ENCODE measurements at regions not wholly inside any gene's neighbourhood (a gene's known extent, or its start where the extent isn't known, plus 50 kb on each side); places are given as distances from the start of the nearest gene placed in this dataset.
A peak's percentile ranks its signal among the peaks of the same experiment; 100 is the strongest.
"Not testable (repeated sequence)": the region's sequence is repeated elsewhere in the genome, so short reads cannot be mapped to it uniquely, and the experiment has no call there.

GRCh38 chr6:133787122-133787521 is 101.8 kb upstream of the TCF21 start:
- peaks cover 10% of the 10 kb centered on the region for H3K27me3 Mint-ChIP-seq
- H3K4me1 Mint-ChIP-seq = peaks cover 2% of the 10 kb centered on the region
- H3K36me3 Mint-ChIP-seq (ENCODE audit: low read depth) = no peaks in the 10 kb centered on the region
- H3K27ac Mint-ChIP-seq = no peak overlapping the region
- POLR2A ChIA-PET = no interaction called here
- CTCF ChIA-PET = no interaction called here
- H3K4me3 Mint-ChIP-seq = no peak overlapping the region
- DNase-seq (no peak), ATAC-seq (no peak)
- no peaks in the 10 kb centered on the region for H3K9me3 Mint-ChIP-seq (ENCODE audit: low read depth)
- intact Hi-C loops (cut with DNase I, micrococcal nuclease) = no loop called here

- intact Hi-C loops (cut with DNase I, micrococcal nuclease) = no loop called here
- Mint-ChIP-seq H3K4me3 (no peak overlapping the region), H3K27me3 (peaks cover 14% of the 10 kb centered on the region), H3K27ac (no peak overlapping the region), H3K4me1 (peaks cover 2% of the 10 kb centered on the region), H3K36me3 (ENCODE audit: low read depth) (no peaks in the 10 kb centered on the region), H3K9me3 (ENCODE audit: low read depth) (no peaks in the 10 kb centered on the region)
- no peak for DNase-seq
- POLR2A ChIA-PET = no interaction called here
- CTCF ChIA-PET = no interaction called here
- ATAC-seq = no peak
Observed at GRCh38 chr6:133787859-133788505, 100.9 kb upstream of the TCF21 start.

- H3K4me3 Mint-ChIP-seq = no peak overlapping the region
- POLR2A ChIA-PET = no interaction called here
- H3K27me3 Mint-ChIP-seq = peaks cover 14% of the 10 kb centered on the region
- no peaks in the 10 kb centered on the region for H3K9me3 Mint-ChIP-seq (ENCODE audit: low read depth)
- no peaks in the 10 kb centered on the region for H3K36me3 Mint-ChIP-seq (ENCODE audit: low read depth)
- no peak overlapping the region for H3K27ac Mint-ChIP-seq
- peak; percentile 53 for ATAC-seq
- peaks cover 2% of the 10 kb centered on the region for H3K4me1 Mint-ChIP-seq
- intact Hi-C loops (cut with DNase I, micrococcal nuclease) = no loop called here
- CTCF ChIA-PET = no interaction called here
- no peak for DNase-seq
Observed at GRCh38 chr6:133788556-133788955, 100.4 kb upstream of the TCF21 start.

GRCh38 chr6:133789449-133789848 is 99.5 kb upstream of the TCF21 start:
- ATAC-seq = peak; percentile 51
- H3K9me3 Mint-ChIP-seq (ENCODE audit: low read depth); intact Hi-C loops (cut with DNase I, micrococcal nuclease); H3K4me1 Mint-ChIP-seq; POLR2A ChIA-PET; DNase-seq; CTCF ChIA-PET; H3K27ac Mint-ChIP-seq; H3K4me3 Mint-ChIP-seq; H3K36me3 Mint-ChIP-seq (ENCODE audit: low read depth): not testable (repeated sequence)
- peaks cover 14% of the 10 kb centered on the region for H3K27me3 Mint-ChIP-seq

GRCh38 chr6:133790756-133791155 is 98.2 kb upstream of the TCF21 start:
- H3K4me3 Mint-ChIP-seq; H3K36me3 Mint-ChIP-seq (ENCODE audit: low read depth); DNase-seq; H3K27me3 Mint-ChIP-seq; ATAC-seq; H3K9me3 Mint-ChIP-seq (ENCODE audit: low read depth); H3K4me1 Mint-ChIP-seq; H3K27ac Mint-ChIP-seq; intact Hi-C loops (cut with DNase I, micrococcal nuclease); POLR2A ChIA-PET: not testable (repeated sequence)
- CTCF ChIA-PET = interaction anchor here (0.6 kb wide), 1 partner anchor 21 kb away, joined by 3 read pairs; no protein-coding TSS in a partner anchor

GRCh38 chr6:133795051-133795450 is 93.9 kb upstream of the TCF21 start:
- H3K4me1 Mint-ChIP-seq; intact Hi-C loops (cut with DNase I, micrococcal nuclease); H3K9me3 Mint-ChIP-seq (ENCODE audit: low read depth); H3K27me3 Mint-ChIP-seq; H3K27ac Mint-ChIP-seq; H3K4me3 Mint-ChIP-seq; H3K36me3 Mint-ChIP-seq (ENCODE audit: low read depth); POLR2A ChIA-PET; ATAC-seq; DNase-seq: not testable (repeated sequence)
- CTCF ChIA-PET = interaction anchor here (0.8 kb wide), 1 partner anchor 21 kb away, joined by 3 read pairs; no protein-coding TSS in a partner anchor

GRCh38 chr6:133796235-133796634 is 92.7 kb upstream of the TCF21 start:
- Mint-ChIP-seq H3K36me3 (ENCODE audit: low read depth) (no peaks in the 10 kb centered on the region), H3K27ac (no peak overlapping the region), H3K27me3 (peaks cover 10% of the 10 kb centered on the region), H3K9me3 (ENCODE audit: low read depth) (peaks cover 4% of the 10 kb centered on the region), H3K4me3 (no peak overlapping the region), H3K4me1 (no peaks in the 10 kb centered on the region)
- ATAC-seq (no peak), DNase-seq (no peak)
- intact Hi-C loops (cut with DNase I, micrococcal nuclease) = no loop called here
- CTCF ChIA-PET = interaction anchor here (0.7 kb wide), 2 partner anchors 104 to 116 kb away, joined by 3 to 5 read pairs; no protein-coding TSS in a partner anchor
- POLR2A ChIA-PET = no interaction called here

- CTCF ChIA-PET = no interaction called here
- H3K27me3 Mint-ChIP-seq = peaks cover 10% of the 10 kb centered on the region
- no peaks in the 10 kb centered on the region for H3K36me3 Mint-ChIP-seq (ENCODE audit: low read depth)
- no peak overlapping the region for H3K27ac Mint-ChIP-seq
- H3K4me1 Mint-ChIP-seq = no peaks in the 10 kb centered on the region
- no peak for DNase-seq
- H3K9me3 Mint-ChIP-seq (ENCODE audit: low read depth) = peaks cover under 1% of the 10 kb centered on the region
- ATAC-seq = no peak
- no peak overlapping the region for H3K4me3 Mint-ChIP-seq
- intact Hi-C loops (cut with DNase I, micrococcal nuclease) = no loop called here
- POLR2A ChIA-PET = no interaction called here
Observed at GRCh38 chr6:133799043-133799442, 89.9 kb upstream of the TCF21 start.

GRCh38 chr6:133802861-133803260 is 86.1 kb upstream of the TCF21 start:
- DNase-seq (no peak), ATAC-seq (no peak)
- Mint-ChIP-seq H3K27ac (no peak overlapping the region), H3K36me3 (ENCODE audit: low read depth) (no peaks in the 10 kb centered on the region), H3K9me3 (ENCODE audit: low read depth) (no peaks in the 10 kb centered on the region), H3K4me1 (no peaks in the 10 kb centered on the region), H3K27me3 (peaks cover 19% of the 10 kb centered on the region), H3K4me3 (no peak overlapping the region)
- intact Hi-C loops (cut with DNase I, micrococcal nuclease) = no loop called here
- ChIA-PET CTCF (interaction anchor here (0.5 kb wide), 1 partner anchor 261 kb away, joined by 3 read pairs; no protein-coding TSS in a partner anchor), POLR2A (no interaction called here)

GRCh38 chr6:133804265-133804664 is 84.6 kb upstream of the TCF21 start:
- H3K9me3 Mint-ChIP-seq (ENCODE audit: low read depth) = no peaks in the 10 kb centered on the region
- no peak overlapping the region for H3K27ac Mint-ChIP-seq
- no peak overlapping the region for H3K4me3 Mint-ChIP-seq
- H3K36me3 Mint-ChIP-seq (ENCODE audit: low read depth) = no peaks in the 10 kb centered on the region
- ATAC-seq (no peak), DNase-seq (no peak)
- ChIA-PET POLR2A (no interaction called here), CTCF (interaction anchor here (0.5 kb wide), 1 partner anchor 144 kb away, joined by 3 read pairs; no protein-coding TSS in a partner anchor)
- H3K4me1 Mint-ChIP-seq = no peaks in the 10 kb centered on the region
- H3K27me3 Mint-ChIP-seq = peaks cover 23% of the 10 kb centered on the region
- intact Hi-C loops (cut with DNase I, micrococcal nuclease) = no loop called here

- POLR2A ChIA-PET = no interaction called here
- Mint-ChIP-seq H3K27me3 (peaks cover 30% of the 10 kb centered on the region), H3K4me1 (no peaks in the 10 kb centered on the region), H3K36me3 (ENCODE audit: low read depth) (no peaks in the 10 kb centered on the region), H3K27ac (no peak overlapping the region), H3K4me3 (no peak overlapping the region), H3K9me3 (ENCODE audit: low read depth) (no peaks in the 10 kb centered on the region)
- CTCF ChIA-PET = no interaction called here
- ATAC-seq (no peak), DNase-seq (no peak)
- intact Hi-C loops (cut with DNase I, micrococcal nuclease) = no loop called here
Observed at GRCh38 chr6:133805876-133806275, 83.0 kb upstream of the TCF21 start.

GRCh38 chr6:133806382-133807140 is 82.4 kb upstream of the TCF21 start:
- ATAC-seq (no peak), DNase-seq (no peak)
- Mint-ChIP-seq H3K9me3 (ENCODE audit: low read depth) (peaks cover 3% of the 10 kb centered on the region), H3K27ac (no peak overlapping the region), H3K27me3 (peaks cover 35% of the 10 kb centered on the region), H3K36me3 (ENCODE audit: low read depth) (no peaks in the 10 kb centered on the region), H3K4me3 (no peak overlapping the region), H3K4me1 (no peaks in the 10 kb centered on the region)
- ChIA-PET POLR2A (no interaction called here), CTCF (no interaction called here)
- intact Hi-C loops (cut with DNase I, micrococcal nuclease) = no loop called here
